PC-3 (cell line): ENCODE measurements at regions not wholly inside any gene's neighbourhood (a gene's known extent, or its start where the extent isn't known, plus 50 kb on each side); places are given as distances from the start of the nearest gene placed in this dataset.

Experiments
- ATAC-seq: fragments of 200-7000 bp; cut with Tn5 transposase; 2 replicates; pipeline ENCODE4 v1.9.1; 2020; ENCODE audit warnings: mild to moderate bottlenecking, moderate library complexity
- BruUV-seq: library from RNA; stranded (reverse); fragments of 400-500 nt; replicated peaks from 2 replicates; lab custom pipeline; 2021; lab: Mats Ljungman, UMichigan
- CTCF ChIA-PET: fragments of 300-600 bp; sonication (Branson Sonifier 250); formaldehyde crosslinking; loops from one replicate; lab custom pipeline; 2022; ENCODE audit warnings: antibody characterized with exemption; lab: Charles Lee
- POLR2A ChIA-PET: fragments of 300-600 bp; sonication (Branson Sonifier 250); formaldehyde crosslinking; loops from one replicate; lab custom pipeline; 2022; ENCODE audit warnings: antibody characterized with exemption; ENCODE audit not compliant: unreplicated experiment; lab: Charles Lee
- DNase-seq: peaks from one replicate; pipeline ENCODE4 v3.0.0-alpha.2; 2015
- H2AFZ ChIP-seq: fragments of 300-600 bp; sonication (generic); 2 replicates; pipeline ENCODE4 v1.6.0; 2016; ENCODE audit warnings: antibody characterized with exemption, low read length
- H3F3A ChIP-seq: fragments of 300-600 bp; sonication (generic); one replicate; pipeline ENCODE4 v1.6.0; 2017; ENCODE audit warnings: antibody characterized with exemption, low read length, control low read depth, mild to moderate bottlenecking; ENCODE audit not compliant: unreplicated experiment
- H3K27ac ChIP-seq: fragments of 300-600 bp; sonication (generic); 2 replicates; pipeline ENCODE4 v1.5.1; 2016; ENCODE audit warnings: mild to moderate bottlenecking, low read length
- H3K27me3 ChIP-seq: fragments of 300-600 bp; sonication (generic); 2 replicates; pipeline ENCODE4 v1.6.1; 2016; ENCODE audit warnings: low read length, mixed read lengths
- H3K36me3 ChIP-seq: fragments of 300-600 bp; sonication (generic); 2 replicates; pipeline ENCODE4 v1.6.1; 2016; ENCODE audit warnings: low read depth, mixed run types, low read length, mixed read lengths
- H3K4me1 ChIP-seq: fragments of 300-600 bp; sonication (generic); 2 replicates; pipeline ENCODE4 v1.5.1; 2016; ENCODE audit warnings: low read length; ENCODE audit not compliant: insufficient read depth
- H3K4me2 ChIP-seq: fragments of 300-600 bp; sonication (generic); 2 replicates; pipeline ENCODE4 v1.6.0; 2016; ENCODE audit warnings: low read length
- H3K4me3 ChIP-seq: fragments of 300-600 bp; sonication (generic); 2 replicates; pipeline ENCODE4 v1.5.1; 2016; ENCODE audit warnings: mild to moderate bottlenecking, low read length, mixed read lengths
- H3K79me2 ChIP-seq: fragments of 300-600 bp; sonication (generic); 2 replicates; pipeline ENCODE4 v1.6.1; 2017; ENCODE audit warnings: low read length, mixed read lengths
- H3K9ac ChIP-seq: fragments of 300-600 bp; sonication (generic); 2 replicates; pipeline ENCODE4 v1.6.0; 2016; ENCODE audit warnings: mild to moderate bottlenecking, low read length
- H3K9me2 ChIP-seq: fragments of 300-600 bp; sonication (generic); replicated peaks from 2 replicates; pipeline ENCODE4 v1.6.1; 2016; ENCODE audit warnings: mixed run types, low read length, mixed read lengths
- H3K9me3 ChIP-seq: fragments of 300-600 bp; sonication (generic); 2 replicates; pipeline ENCODE4 v1.6.1; 2016; ENCODE audit warnings: low read length, mixed read lengths
- H4K20me1 ChIP-seq: fragments of 300-600 bp; sonication (generic); 2 replicates; pipeline ENCODE4 v1.6.1; 2016; ENCODE audit warnings: low read length, mixed read lengths
- EZH2 ChIP-seq: fragments of 300-600 bp; sonication (generic); IDR thresholded peaks from one replicate; pipeline ENCODE4 v1.6.1; 2017; ENCODE audit warnings: antibody characterized with exemption, mild to moderate bottlenecking, low read length; ENCODE audit not compliant: unreplicated experiment
- EZH2phosphoT487 ChIP-seq: fragments of 300-600 bp; sonication (generic); IDR thresholded peaks from 2 replicates; pipeline ENCODE4 v1.6.1; 2018; ENCODE audit warnings: mild to moderate bottlenecking, antibody characterized with exemption, low read length, borderline replicate concordance
- intact Hi-C: fragments of 100-400 bp; cut with micrococcal nuclease; formaldehyde crosslinking; loops from 2 replicates; pipeline ENCODE4 v1.9.0; 2023
- TF ChIP-seq, protein P1 (sequence below): fragments of 300-600 bp; sonication (generic); conservative IDR thresholded peaks from 2 replicates; pipeline ENCODE4 v1.5.1; 2017; ENCODE audit warnings: antibody characterized with exemption, low read depth, mild to moderate bottlenecking, low read length

GRCh38 chr2:161076936-161077335, 83.3 kb upstream of the TANK start:
- H3F3A ChIP-seq: no peaks in the 10 kb centered on the region
- no peak overlapping the region for H3K9ac ChIP-seq
- no peaks in the 10 kb centered on the region for H3K27me3 ChIP-seq
- TF ChIP-seq, protein P1, sequence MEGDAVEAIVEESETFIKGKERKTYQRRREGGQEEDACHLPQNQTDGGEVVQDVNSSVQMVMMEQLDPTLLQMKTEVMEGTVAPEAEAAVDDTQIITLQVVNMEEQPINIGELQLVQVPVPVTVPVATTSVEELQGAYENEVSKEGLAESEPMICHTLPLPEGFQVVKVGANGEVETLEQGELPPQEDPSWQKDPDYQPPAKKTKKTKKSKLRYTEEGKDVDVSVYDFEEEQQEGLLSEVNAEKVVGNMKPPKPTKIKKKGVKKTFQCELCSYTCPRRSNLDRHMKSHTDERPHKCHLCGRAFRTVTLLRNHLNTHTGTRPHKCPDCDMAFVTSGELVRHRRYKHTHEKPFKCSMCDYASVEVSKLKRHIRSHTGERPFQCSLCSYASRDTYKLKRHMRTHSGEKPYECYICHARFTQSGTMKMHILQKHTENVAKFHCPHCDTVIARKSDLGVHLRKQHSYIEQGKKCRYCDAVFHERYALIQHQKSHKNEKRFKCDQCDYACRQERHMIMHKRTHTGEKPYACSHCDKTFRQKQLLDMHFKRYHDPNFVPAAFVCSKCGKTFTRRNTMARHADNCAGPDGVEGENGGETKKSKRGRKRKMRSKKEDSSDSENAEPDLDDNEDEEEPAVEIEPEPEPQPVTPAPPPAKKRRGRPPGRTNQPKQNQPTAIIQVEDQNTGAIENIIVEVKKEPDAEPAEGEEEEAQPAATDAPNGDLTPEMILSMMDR: no peak
- TF ChIP-seq EZH2 (no peak), EZH2phosphoT487 (no peak)
- no peaks in the 10 kb centered on the region for H4K20me1 ChIP-seq
- H3K27ac ChIP-seq: peak overlapping the region; percentile 48
- peaks cover 10% of the 10 kb centered on the region; the same call in 1 of the 2 replicates for H3K4me1 ChIP-seq
- no peaks in the 10 kb centered on the region for H3K79me2 ChIP-seq
- ChIA-PET CTCF (no interaction called here), POLR2A (no interaction called here)
- no peaks in the 10 kb centered on the region for H3K36me3 ChIP-seq
- H2AFZ ChIP-seq: no peak overlapping the region
- ATAC-seq (no peak), DNase-seq (no peak)
- H3K9me3 ChIP-seq: no peaks in the 10 kb centered on the region
- H3K4me3 ChIP-seq: no peak overlapping the region
- no peak overlapping the region for H3K4me2 ChIP-seq
- H3K9me2 ChIP-seq: no peaks in the 10 kb centered on the region
- no TSS peak for BruUV-seq
- intact Hi-C loops: no loop called here

DNA sequence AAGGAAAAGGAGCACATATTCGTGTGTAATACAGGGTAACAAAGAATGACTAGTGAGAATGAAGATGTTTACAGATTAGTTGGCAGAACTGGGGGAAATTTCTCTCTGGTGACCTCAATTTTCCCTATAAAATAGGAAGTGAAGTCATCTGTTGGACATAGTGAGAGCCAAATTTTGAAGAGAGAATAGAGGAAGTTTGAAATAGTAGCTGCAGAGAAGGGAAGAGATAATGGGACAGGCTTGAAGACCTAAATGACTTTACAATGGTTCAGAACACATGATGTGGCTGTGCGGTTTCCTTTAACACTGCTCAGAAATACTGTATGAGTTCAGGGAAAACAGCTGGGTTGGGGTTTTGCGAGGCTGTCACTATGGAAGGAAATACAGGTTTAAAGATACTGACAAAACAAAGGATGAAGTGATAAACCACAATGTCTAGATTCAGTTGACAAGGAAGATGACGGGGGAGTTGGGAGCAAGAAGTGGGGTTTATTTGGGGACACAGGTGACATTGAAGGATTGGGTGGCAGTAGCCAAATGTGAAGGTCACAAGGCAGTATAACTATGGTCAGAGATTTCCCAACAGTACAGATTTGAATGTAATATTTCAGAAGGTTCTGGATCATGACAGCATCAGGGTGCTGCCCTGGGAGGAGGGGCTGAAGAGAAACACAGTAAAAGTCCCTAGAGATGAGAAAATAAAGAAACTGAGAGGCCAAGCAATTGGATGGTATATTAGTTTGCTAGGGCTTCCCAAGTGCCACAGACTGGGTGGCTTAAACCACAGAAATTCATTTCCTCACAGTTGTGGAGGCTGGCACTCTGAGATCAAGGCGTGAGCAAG, 82.6 kb upstream of the TANK start:
- Histone ChIP-seq H3K4me2 (no peak overlapping the region), H3K36me3 (no peaks in the 10 kb centered on the region), H2AFZ (no peak overlapping the region), H3K9ac (no peak overlapping the region), H3K79me2 (no peaks in the 10 kb centered on the region), H3K9me3 (no peaks in the 10 kb centered on the region), H3F3A (no peaks in the 10 kb centered on the region), H4K20me1 (no peaks in the 10 kb centered on the region), H3K9me2 (no peaks in the 10 kb centered on the region), H3K27me3 (no peaks in the 10 kb centered on the region), H3K27ac (peak overlapping the region; percentile 48), H3K4me1 (peaks cover 10% of the 10 kb centered on the region; the same call in 1 of the 2 replicates), H3K4me3 (no peak overlapping the region)
- peak; percentile 49 for ATAC-seq
- ChIA-PET POLR2A (interaction anchor here (0.6 kb wide), 1 partner anchor 13 kb away, joined by 3 read pairs; no protein-coding TSS in a partner anchor), CTCF (no interaction called here)
- BruUV-seq: no TSS peak
- peak; percentile 37 for DNase-seq
- intact Hi-C loops: no loop called here
- TF ChIP-seq EZH2 (no peak), EZH2phosphoT487 (no peak)
- TF ChIP-seq, protein P1: no peak

GRCh38 chr2:161078211-161078539, 82.1 kb upstream of the TANK start:
- ChIA-PET CTCF (no interaction called here), POLR2A (no interaction called here)
- Histone ChIP-seq H3K9me2 (no peaks in the 10 kb centered on the region), H2AFZ (no peak overlapping the region), H3F3A (no peaks in the 10 kb centered on the region), H3K27me3 (no peaks in the 10 kb centered on the region), H3K4me3 (no peak overlapping the region), H3K79me2 (no peaks in the 10 kb centered on the region), H3K4me2 (no peak overlapping the region), H4K20me1 (no peaks in the 10 kb centered on the region), H3K9ac (no peak overlapping the region), H3K4me1 (peaks cover 10% of the 10 kb centered on the region; the same call in 1 of the 2 replicates), H3K36me3 (no peaks in the 10 kb centered on the region), H3K9me3 (no peaks in the 10 kb centered on the region), H3K27ac (no peak overlapping the region)
- DNase-seq: no peak
- no peak for ATAC-seq
- intact Hi-C loops: no loop called here
- BruUV-seq: no TSS peak
- TF ChIP-seq, protein P1: no peak
- TF ChIP-seq EZH2phosphoT487 (no peak), EZH2 (no peak)
